Activated CD8-positive, alpha-beta memory T cell treated with anti-CD3 and anti-CD28 coated beads for 36 hours (primary cell): ENCODE measurements at regions not wholly inside any gene's neighbourhood (a gene's known extent, or its start where the extent isn't known, plus 50 kb on each side); places are given as distances from the start of the nearest gene placed in this dataset.

Source experiments
- CTCF ChIA-PET: fragments of 350-600 bp; sonication (Branson Sonifier 250); formaldehyde crosslinking; loops from one replicate; lab custom pipeline; 2021; ENCODE audit warnings: antibody characterized with exemption; lab: Charles Lee
- POLR2A ChIA-PET: fragments of 350-600 bp; sonication (Branson Sonifier 250); formaldehyde crosslinking; loops from one replicate; lab custom pipeline; 2021; ENCODE audit warnings: antibody characterized with exemption; lab: Charles Lee

DNA sequence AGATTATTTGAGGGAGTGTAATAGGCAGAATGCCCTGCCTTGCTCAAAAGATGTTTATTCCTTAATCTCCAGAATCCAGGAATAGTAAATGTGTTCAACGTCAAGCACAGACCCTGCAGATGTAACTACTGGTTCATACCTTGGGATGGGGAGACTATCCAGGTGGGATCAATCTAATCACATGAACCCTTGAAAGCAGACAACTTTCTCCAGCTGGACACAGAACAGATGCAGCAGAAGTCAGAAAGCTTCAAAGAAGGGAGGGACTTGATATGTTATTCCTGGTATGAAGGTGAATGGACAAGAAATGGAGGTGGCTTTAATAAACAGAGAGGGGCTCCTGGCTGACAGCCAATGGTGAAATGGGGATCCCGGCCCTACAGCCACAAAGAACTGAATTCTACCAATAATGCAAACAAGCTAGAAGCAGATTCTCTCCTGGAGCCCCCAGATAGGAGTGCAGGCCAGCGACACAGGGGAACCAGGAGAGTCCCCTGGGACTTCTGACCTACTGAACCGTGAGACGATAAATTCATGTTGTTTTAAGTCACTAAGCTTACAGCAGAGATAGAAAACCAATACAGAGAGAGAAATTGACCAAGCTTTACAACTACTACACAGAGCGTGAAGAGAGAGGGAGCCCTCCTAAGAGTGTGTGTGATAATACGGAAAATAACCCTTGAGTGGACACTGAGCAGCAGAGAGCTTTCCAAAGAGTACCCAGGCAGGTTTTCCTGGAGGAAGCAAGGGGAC lies 133.5 kb upstream of the TMEM132C start:
- POLR2A ChIA-PET = no interaction called here
- CTCF ChIA-PET = no interaction called here

DNA sequence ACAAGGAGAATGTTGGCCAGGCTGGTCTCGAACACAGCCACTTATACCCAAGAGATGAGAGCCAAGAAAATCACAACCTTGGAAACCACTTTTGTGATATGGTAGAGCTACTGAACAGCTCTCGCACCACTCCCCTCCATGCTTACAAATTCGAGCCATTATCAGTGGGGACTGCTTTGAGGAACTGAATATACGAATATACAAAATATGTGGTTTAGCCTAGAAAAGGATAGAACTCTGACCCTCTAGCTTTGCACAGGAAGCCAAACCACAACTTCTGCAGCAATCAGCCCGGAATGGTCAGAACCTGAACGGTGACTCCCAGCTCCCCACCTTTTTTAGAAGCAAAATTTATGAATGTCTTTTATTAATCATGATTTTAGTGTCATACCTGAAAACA lies 129.8 kb upstream of the TMEM132C start:
- ChIA-PET CTCF (no interaction called here), POLR2A (no interaction called here)

DNA sequence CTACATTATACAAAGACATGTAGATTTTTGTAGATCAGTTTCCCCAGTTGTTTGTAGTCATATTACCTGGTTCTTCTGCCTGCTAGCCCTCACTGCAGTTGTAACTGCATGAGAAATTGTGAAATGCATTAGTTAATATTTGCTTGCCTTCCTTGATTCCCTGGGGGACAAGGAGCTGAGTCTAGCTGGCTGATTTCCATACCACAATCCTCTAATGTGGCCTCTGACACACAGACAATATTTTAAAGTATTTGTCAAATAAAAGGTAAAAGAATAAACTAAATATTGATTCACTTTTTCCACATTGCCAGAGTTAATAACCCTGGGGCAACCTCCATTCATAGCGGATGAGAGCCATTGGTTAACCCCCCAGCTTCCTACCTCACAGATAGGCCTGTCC lies 128.8 kb upstream of the TMEM132C start:
- CTCF ChIA-PET = no interaction called here
- POLR2A ChIA-PET = no interaction called here

DNA sequence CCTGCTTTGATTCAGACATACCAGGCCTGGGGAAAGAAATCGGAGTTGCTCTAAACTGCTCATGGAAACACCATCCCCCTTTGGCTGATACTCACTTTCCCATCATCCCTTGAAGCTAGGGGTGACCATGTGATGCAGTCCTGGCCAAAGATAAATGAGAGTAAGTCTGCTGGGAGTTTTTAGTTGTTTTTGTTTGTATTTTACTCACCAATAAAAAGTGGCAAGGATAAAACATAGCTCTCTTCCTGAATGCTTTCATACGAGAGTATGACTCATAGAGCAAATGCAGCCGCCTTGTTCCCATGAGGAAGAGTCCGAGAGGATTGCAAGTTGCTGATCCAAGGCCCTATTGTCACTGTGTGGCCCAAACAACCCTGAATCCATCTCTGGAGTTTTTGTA lies 126.4 kb upstream of the TMEM132C start:
- ChIA-PET POLR2A (no interaction called here), CTCF (no interaction called here)

DNA sequence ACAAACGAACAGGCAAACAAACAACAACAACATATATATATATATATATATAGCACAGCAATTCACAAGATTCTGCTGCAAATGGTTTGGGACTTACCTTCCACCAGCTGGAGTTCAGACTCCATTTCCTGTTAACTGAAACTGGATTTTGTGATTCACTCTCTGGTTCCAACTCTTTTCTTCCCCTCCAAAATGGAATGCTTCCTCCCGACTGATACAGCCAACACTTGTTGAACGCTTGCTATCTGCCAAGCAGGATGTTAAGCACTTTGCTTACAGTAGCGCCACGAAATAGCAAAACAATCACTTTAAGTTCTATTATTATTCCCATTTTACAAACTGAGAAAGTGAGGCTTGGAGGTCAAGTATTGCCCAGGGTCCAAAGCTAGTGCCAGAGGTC lies 116.0 kb upstream of the TMEM132C start:
- ChIA-PET CTCF (no interaction called here), POLR2A (no interaction called here)

DNA sequence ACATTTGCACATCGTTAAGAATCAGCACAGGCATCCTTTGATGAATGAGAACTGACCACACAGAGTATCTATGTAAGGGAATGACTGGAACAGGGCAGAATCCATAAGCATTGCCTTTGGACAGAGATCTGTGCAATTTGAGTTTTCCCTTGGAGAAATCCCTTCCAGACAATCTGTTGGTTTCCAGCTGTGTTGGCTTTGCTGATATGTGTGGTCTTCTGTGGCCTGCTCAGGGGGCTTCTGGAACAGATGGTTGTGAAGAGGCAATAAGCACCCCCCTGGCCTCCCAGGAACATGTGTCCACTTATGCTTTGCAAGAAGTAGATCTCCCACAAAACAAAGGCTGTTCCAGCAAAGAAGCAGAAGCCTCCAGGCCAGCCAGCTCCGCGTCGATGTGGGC lies 111.4 kb upstream of the TMEM132C start:
- POLR2A ChIA-PET = no interaction called here
- CTCF ChIA-PET = no interaction called here

DNA sequence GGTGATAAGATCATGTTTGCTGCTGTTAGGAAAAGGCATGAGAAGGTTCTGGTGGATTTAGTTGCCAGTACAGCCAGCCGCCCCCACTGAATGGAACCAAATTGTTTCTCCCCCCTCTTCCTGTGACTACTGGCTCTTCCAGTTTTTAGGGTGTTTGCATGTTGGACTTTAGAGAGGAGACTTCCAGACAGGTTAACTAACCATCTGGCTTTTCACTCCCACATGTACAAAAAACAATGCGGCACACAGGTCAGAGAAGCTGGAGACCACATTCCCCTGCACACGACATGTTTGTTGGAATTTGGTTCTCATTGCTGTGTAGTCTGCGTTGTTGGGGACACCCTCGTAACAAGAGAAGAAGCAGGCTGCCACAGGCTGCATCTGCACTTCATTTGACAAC lies 103.9 kb upstream of the TMEM132C start:
- POLR2A ChIA-PET = no interaction called here
- CTCF ChIA-PET = no interaction called here

DNA sequence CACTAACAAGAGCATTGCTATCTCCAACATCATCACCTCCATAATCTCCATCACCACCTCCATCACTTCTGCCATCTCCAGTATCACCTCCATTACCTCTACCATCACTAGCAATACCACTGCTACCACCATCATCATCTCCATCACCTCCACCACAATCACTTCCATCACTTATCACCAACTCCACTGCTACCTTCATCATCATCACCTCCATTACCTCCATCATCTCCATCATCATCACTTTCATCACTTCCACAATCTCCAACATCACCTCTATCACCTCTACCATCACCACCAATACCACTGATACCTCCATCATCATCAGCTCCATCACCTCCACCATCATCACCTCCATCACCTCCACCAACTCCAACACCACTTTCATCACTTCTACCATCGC lies 102.4 kb upstream of the TMEM132C start:
- CTCF ChIA-PET = no interaction called here
- POLR2A ChIA-PET = no interaction called here

DNA sequence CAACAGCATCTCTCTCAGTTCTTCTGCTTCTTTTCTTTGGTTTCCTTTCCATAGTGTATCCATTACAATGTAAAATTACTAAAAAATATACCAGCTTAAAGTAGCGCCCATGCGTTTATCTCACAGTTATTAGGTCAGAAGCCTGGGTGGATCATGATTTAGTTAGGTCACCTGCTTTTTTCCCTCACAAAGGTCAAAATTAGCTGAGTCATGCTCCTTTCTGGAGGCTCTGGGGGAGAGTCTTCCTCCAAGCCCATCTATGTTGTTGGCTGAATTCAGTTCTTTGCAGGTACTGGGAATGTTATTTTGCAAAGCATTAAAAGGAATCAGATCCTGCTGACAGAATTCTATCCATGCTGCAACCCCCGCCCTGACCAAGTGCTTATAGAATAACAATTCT lies 101.6 kb upstream of the TMEM132C start:
- POLR2A ChIA-PET = no interaction called here
- CTCF ChIA-PET = no interaction called here

DNA sequence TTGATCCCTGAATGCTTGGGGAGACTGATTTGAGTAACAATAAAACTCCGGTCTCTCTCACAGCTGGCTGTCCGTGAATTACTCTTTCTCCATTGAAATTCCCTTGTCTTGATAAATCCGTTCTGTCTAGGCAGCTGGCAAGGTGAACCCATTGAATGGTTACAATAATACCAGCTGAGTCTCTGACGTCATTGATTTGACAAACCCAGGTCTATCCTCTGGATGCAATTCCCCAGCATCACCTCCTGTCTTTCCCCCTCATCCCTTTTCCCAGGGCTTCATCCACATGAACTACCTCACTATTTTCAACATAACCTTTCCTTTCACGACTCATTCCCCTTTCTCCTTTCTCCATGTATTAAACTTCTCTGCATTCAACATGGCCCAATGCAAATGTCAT lies 98.7 kb upstream of the TMEM132C start:
- POLR2A ChIA-PET = no interaction called here
- CTCF ChIA-PET = no interaction called here

DNA sequence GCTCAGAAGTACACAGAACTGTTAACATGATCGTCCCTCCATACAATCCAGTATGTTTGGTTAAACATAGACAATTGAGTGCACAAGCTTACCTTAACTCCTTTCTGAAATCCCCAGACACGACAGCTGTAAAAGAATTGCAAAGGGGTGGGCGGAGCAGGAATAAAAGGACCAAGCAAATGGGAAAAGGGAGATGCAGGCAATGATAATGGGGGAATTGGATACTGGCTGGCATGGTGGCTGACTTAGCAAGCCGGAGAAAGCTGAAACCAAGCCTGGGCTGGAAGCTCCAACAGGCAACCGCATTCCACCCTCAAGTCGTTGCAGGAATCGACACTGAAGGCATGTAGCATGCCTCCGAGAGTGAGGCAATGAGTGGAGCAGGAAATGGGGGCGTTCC lies 96.8 kb upstream of the TMEM132C start:
- CTCF ChIA-PET = interaction anchor here (0.8 kb wide), 1 partner anchor 26 kb away, joined by 3 read pairs; no protein-coding TSS in a partner anchor
- POLR2A ChIA-PET = no interaction called here

DNA sequence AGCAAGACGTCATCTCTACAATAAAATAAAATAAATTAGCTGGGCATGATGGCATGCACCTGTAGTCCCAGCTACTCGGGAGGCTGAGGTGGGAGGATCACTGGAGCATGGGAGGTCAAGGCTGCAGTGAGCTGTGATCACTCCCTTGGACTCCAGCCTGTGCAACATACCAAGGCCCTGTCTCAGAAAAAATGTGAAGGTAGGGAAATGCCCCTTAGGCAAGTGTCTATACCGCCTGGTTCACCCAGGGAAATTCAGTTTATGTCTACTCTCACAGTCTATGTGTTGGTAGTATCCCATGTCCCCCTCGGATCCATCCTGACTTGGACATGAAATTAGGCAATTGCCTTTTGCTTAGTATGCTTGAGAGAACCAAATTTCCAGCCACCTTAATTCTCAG lies 88.4 kb upstream of the TMEM132C start:
- POLR2A ChIA-PET = no interaction called here

DNA sequence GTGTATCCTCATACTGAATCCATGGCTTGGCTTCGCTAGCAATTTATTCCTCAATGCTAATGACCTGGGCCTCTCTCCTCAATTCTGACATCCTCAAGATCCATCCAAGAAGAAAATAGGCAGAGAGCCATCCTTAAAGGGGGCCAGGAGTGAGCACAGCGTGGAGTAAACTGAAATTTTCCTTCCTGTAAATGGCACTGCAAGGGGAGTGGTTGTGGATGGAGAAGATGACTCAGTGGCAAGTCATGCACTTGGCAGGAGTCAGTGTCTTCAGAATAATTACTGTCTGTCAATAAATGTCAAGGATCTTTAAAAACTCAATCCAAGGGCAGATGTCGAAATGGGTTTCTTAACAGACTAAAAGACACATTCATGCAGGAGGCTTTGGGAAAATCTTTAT lies 88.0 kb upstream of the TMEM132C start:
- CTCF ChIA-PET = no interaction called here
- POLR2A ChIA-PET = no interaction called here

More for the DNA sequence above, 88.4 kb upstream of the TMEM132C start:
- CTCF ChIA-PET = no interaction called here

DNA sequence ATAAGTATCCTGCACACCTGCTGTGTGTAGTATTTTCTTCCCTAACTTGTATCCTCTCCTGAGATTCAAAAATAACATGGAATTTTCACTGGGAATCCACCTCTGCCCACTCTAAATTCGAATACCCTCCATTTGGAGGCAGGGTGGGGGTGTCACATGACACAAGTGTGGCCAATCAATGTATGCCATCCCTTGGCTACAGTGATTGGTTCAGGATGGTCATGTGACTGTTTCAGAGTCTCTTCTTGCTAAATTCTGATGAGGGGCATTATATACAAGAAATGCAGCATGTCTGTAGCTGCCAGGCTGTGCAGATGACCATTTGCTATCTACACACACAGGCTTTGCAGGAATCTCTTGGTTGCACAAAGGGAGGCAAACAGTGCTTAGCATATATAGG lies 86.8 kb upstream of the TMEM132C start:
- ChIA-PET CTCF (no interaction called here), POLR2A (no interaction called here)

DNA sequence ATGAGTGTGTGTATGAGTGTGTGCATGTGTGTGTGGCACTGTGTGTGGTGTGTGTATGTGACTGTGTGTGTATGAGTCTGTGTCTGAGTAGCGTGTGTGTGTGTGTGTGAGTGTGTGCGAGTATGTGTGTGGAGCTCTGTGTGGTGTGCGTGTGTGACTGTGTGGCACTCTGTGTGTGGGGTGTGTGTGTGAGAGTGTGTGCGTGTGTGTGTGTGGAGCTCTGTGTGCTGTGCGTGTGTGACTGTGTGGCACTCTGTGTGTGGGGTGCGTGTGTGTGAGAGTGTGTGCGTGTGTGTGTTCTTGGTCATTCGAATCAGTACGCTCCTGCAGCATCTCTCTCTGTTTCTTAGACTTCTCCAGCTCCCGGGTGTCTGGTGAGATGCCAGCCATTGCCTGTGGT lies 76.9 kb upstream of the TMEM132C start:
- ChIA-PET POLR2A (no interaction called here), CTCF (no interaction called here)

DNA sequence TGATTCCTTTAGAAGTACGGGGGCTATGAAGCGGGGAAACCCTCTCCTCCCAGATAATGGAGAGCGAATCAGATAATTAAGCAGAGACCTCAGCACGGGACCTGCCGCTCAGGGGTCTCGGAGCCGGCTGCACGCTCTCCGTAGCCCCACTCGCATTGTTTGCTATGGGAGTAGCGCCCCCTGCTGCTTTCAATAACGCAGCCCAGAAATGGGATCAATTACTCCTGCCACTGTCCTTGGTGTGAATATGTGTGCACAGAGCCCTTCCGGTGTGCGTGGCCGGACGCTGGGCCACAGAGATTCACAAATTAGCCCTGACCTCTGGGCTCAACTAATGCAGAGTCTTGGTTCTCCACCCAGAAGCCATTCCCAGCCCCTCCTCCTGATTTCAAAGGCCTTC lies 76.4 kb upstream of the TMEM132C start:
- ChIA-PET POLR2A (no interaction called here), CTCF (no interaction called here)

DNA sequence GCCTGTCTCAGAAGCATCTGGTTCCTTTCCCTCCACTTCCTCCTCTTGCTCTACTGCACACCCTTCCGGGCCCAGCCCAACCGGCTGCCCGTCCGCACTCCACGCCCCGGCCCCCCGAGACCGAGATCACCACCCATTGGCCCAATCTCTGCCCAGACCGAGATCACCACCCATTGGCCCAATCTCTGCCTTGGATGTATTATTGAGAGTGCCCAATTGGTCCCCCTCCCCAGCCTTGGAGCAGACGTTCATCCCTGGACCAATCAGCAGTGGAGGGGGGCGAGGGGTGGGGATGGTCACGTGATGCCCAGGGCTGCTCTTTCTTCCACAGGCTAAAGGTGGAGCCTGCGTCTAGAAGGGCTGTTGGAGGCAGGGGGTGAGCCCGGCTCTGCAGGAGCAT lies 75.6 kb upstream of the TMEM132C start:
- POLR2A ChIA-PET = no interaction called here
- CTCF ChIA-PET = no interaction called here

DNA sequence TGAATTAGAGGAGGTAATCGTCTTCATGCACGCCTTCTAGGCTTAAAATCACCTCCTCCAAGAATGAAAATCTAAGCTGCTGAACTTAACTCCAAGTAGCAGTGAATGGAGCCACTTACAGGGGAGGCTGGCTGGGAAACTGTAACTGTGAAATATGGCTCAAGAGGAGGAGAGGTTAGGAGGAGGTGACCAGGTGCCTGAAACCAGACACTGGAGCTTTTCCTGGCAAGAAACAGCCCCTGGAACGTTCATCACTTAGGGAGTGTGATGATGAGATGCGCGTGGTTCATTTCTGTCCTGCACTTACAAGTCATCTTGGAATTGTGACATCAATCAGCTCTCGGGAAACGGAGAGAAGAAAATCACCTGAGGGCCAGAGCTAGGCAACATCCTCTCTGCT lies 62.3 kb upstream of the TMEM132C start:
- ChIA-PET CTCF (no interaction called here), POLR2A (no interaction called here)

DNA sequence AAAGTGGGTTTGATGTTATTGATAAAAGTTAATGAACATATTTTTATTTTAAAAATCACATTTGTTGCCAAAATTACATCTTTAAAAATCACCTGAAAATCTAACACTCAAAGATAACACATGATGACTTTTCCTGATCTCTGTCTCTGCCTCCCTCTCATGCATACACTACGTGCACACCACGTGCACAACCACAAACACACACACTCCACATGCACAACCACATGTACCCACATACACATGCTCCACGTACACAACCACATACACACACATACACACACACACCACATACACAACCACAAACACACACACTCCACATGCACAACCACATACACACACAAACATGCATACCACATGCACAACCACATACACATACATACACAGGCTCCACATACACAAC lies 61.8 kb upstream of the TMEM132C start:
- POLR2A ChIA-PET = no interaction called here
- CTCF ChIA-PET = no interaction called here

DNA sequence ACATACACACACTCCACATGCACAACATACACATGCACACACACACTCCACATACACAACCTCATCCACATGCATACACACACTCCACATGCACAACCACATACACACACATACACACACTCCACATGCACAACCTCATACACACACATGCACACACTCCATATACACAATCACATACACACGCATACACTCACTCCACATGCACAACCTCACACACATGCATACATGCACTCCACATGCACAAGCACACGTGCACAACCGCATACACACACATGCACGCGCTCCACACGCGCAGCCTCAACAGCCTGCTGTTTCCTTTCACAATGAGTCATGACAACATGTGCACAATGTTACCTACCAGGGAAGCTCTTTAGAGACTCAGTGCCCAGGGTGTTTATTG lies 61.2 kb upstream of the TMEM132C start:
- POLR2A ChIA-PET = no interaction called here
- CTCF ChIA-PET = no interaction called here
